HL-60 (cell line): ENCODE measurements at regions not wholly inside any gene's neighbourhood (a gene's known extent, or its start where the extent isn't known, plus 50 kb on each side); places are given as distances from the start of the nearest gene placed in this dataset.

Source experiments
- DNase-seq, 2 experiments: peaks; one replicate each; pipeline ENCODE4 v3.0.0-alpha.2; 2010 to 2020; ENCODE audit warnings: low read depth in 1 of 2, low spot score in 1 of 2
- H3K27ac ChIP-seq: fragments of 250-450 bp; sonication (Bioruptor Pico); replicated peaks from 2 replicates; pipeline ENCODE4 v1.5.1; 2020; ENCODE audit warnings: mild to moderate bottlenecking, moderate library complexity
- H3K27me3 ChIP-seq: fragments of 250-450 bp; sonication (Bioruptor Pico); 2 replicates; pipeline ENCODE4 v1.5.1; 2021; ENCODE audit warnings: mild to moderate bottlenecking, moderate library complexity; ENCODE audit not compliant: insufficient read depth, poor library complexity, severe bottlenecking
- H3K4me3 ChIP-seq: replicated peaks from 2 replicates; pipeline ENCODE4 v1.5.1; 2011; ENCODE audit warnings: mild to moderate bottlenecking, control low read depth, low read length; ENCODE audit not compliant: insufficient read depth
- GABPA ChIP-seq: IDR thresholded peaks from 2 replicates; pipeline ENCODE4 v1.6.1; 2012; ENCODE audit warnings: low read depth
- POLR2AphosphoS5 ChIP-seq: IDR thresholded peaks from 2 replicates; pipeline ENCODE4 v1.6.1; 2012; ENCODE audit warnings: low read depth
- REST ChIP-seq: IDR thresholded peaks from 2 replicates; pipeline ENCODE4 v1.6.1; 2012; ENCODE audit warnings: low read depth; ENCODE audit not compliant: insufficient replicate concordance
- SPI1 ChIP-seq: IDR thresholded peaks from 2 replicates; pipeline ENCODE4 v1.6.1; 2012; ENCODE audit warnings: low read depth, mild to moderate bottlenecking, borderline replicate concordance
- TF ChIP-seq, protein P1 (sequence below): IDR thresholded peaks from one replicate; pipeline ENCODE4 v1.5.1; 2011; ENCODE audit warnings: low read length, control low read depth, inconsistent platforms; ENCODE audit not compliant: insufficient read depth

DNA sequence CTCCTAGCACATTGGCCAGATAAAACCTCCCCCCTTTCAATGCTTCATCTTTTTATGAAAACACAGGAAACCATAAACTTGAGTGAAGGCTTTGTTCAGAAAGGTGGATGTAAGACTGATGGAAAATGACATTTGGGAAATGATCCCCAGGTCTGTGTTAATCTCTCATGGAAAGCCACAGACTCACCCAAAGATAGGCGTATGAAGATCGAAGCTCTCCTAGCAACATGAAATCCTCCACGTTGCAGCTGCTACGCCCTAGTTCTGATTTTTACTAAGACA, 63.4 kb upstream of the PTGR2 start:
- H3K27me3 ChIP-seq = no peaks in the 10 kb centered on the region
- no peak overlapping the region for H3K4me3 ChIP-seq
- TF ChIP-seq SPI1 (no peak), REST (no peak), GABPA (no peak), POLR2AphosphoS5 (no peak)
- TF ChIP-seq, protein P1, sequence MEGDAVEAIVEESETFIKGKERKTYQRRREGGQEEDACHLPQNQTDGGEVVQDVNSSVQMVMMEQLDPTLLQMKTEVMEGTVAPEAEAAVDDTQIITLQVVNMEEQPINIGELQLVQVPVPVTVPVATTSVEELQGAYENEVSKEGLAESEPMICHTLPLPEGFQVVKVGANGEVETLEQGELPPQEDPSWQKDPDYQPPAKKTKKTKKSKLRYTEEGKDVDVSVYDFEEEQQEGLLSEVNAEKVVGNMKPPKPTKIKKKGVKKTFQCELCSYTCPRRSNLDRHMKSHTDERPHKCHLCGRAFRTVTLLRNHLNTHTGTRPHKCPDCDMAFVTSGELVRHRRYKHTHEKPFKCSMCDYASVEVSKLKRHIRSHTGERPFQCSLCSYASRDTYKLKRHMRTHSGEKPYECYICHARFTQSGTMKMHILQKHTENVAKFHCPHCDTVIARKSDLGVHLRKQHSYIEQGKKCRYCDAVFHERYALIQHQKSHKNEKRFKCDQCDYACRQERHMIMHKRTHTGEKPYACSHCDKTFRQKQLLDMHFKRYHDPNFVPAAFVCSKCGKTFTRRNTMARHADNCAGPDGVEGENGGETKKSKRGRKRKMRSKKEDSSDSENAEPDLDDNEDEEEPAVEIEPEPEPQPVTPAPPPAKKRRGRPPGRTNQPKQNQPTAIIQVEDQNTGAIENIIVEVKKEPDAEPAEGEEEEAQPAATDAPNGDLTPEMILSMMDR = no peak

DNA sequence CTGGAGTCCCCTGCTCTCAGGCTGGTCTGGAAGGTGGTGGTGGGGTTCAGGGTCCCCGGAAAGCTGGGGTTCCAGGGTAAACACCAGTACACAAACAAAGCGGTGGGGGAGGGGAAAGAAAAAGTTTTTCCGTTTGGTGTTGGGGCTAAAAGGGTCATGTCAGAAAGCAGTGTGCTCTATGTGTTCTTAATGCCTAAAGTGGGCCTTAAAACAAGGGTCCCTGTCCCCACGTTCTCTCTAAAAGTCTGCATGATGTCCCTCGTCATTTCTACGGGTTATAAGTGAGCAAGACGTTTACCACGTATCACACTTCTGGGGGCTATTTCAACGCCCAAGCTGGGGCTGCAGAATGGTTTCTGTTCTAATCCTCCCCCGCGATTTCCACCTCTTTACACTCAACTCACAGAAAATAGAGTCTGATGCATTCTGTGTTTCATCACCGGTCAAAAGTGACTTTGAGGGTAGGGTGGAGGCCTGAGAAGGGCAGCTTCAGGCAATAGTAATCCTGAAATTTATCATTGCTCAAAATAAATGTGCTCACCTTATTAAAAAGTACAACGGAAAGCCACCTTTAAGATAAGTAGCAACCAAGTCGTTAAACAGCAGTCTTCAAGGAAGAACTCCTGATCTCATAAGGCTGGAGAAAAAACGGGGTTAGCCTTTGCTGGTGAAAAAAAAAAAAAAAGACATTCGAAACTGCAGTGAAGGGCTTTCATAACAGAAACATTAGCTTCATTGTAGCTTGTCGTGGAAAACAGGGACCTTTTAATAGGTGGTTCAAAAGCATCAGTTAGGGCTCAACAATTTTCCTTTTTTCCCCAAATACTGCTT, 63.9 kb upstream of the PTGR2 start:
- no peak for DNase-seq
- peak overlapping the region; percentile 95 for H3K27ac ChIP-seq
- TF ChIP-seq, protein P1 = no peak
- no peak for TF ChIP-seq REST
- TF ChIP-seq SPI1 = no peak
- no peak for TF ChIP-seq GABPA
- no peak for TF ChIP-seq POLR2AphosphoS5
- peak overlapping the region; percentile 34 for H3K4me3 ChIP-seq
- no peaks in the 10 kb centered on the region for H3K27me3 ChIP-seq

More for the DNA sequence above, 63.4 kb upstream of the PTGR2 start:
- no peak for DNase-seq
- no peak overlapping the region; the same call in 1 of the 2 replicates for H3K27ac ChIP-seq

- H3K27ac ChIP-seq = peak overlapping the region; percentile 95
- no peaks in the 10 kb centered on the region for H3K27me3 ChIP-seq
- TF ChIP-seq REST = no peak
- TF ChIP-seq GABPA = no peak
- TF ChIP-seq POLR2AphosphoS5 = no peak; the same call in 1 of the 2 replicates
- TF ChIP-seq SPI1 = 0 out of 2 replicates have a peak, but pooled peaks have one; percentile 3
- H3K4me3 ChIP-seq = peak overlapping the region; percentile 55
- no peak for DNase-seq
These were observed 64.8 kb upstream of the PTGR2 start for GRCh38 chr14:73786636-73787485.
